Testis (tissue), 2 donors: ENCODE measurements at regions not wholly inside any gene's neighbourhood (a gene's known extent, or its start where the extent isn't known, plus 50 kb on each side); places are given as distances from the start of the nearest gene placed in this dataset.

Source experiments
- DNase-seq: peaks from one replicate; pipeline ENCODE4 v3.0.0-alpha.2; 2019
- H3K27ac ChIP-seq, 2 donors: fragments of 200-600 bp; sonication (generic); one replicate each; pipeline ENCODE4 v1.5.1; 2019
- H3K27me3 ChIP-seq: fragments of 200-600 bp; sonication (generic); one replicate; pipeline ENCODE4 v1.5.1; 2019
- H3K36me3 ChIP-seq: fragments of 200-600 bp; sonication (generic); one replicate; pipeline ENCODE4 v1.5.1; 2017; ENCODE audit warnings: low read depth; ENCODE audit errors: missing control alignments
- H3K4me1 ChIP-seq: fragments of 200-600 bp; sonication (generic); one replicate; pipeline ENCODE4 v1.5.1; 2019
- H3K4me3 ChIP-seq, 2 donors: fragments of 200-600 bp; sonication (generic); one replicate each; pipeline ENCODE4 v1.5.1; 2017 to 2019
- H3K9me3 ChIP-seq: fragments of 200-600 bp; sonication (generic); one replicate; pipeline ENCODE4 v1.5.1; 2017
- POLR2A ChIP-seq: fragments of 450-650 bp; IDR thresholded peaks from one replicate; pipeline ENCODE4 v1.6.1; 2017; ENCODE audit warnings: antibody characterized with exemption, mild to moderate bottlenecking, moderate library complexity
- WGBS, 2 donors: methylation state at CpG; one replicate each; pipeline ENCODE4 v1.1.5; 2018; 5-methylcytosine and 5-hydroxymethylcytosine counted together
- intact Hi-C: fragments of 100-400 bp; cut with DNase I; formaldehyde crosslinking; loops from one replicate; pipeline ENCODE4 v1.15.1; 2023; ENCODE audit warnings: low total_unique reads
- TF ChIP-seq, protein P1 (sequence below), 3 experiments: fragments of 450-650 bp in 2 of 3; fragments of 200-600 bp in 1 of 3; sonication (generic) in 1 of 3; IDR thresholded peaks; one replicate each; pipeline ENCODE4 v1.5.1; 2016 to 2019; ENCODE audit warnings: antibody characterized with exemption in 3 of 3, mild to moderate bottlenecking in 2 of 3, moderate library complexity in 1 of 3

GRCh38 chrY:8352201-8352600 is 985.1 kb upstream of the TSPY4 start:
- no peaks in the 10 kb centered on the region for H3K36me3 ChIP-seq
- no peak for DNase-seq
- H3K4me1 ChIP-seq = no peaks in the 10 kb centered on the region
- H3K4me3 ChIP-seq = no peak overlapping the region
- no peaks in the 10 kb centered on the region for H3K27me3 ChIP-seq
- no peak overlapping the region for H3K27ac ChIP-seq
- intact Hi-C loops = no loop called here
- TF ChIP-seq, protein P1, sequence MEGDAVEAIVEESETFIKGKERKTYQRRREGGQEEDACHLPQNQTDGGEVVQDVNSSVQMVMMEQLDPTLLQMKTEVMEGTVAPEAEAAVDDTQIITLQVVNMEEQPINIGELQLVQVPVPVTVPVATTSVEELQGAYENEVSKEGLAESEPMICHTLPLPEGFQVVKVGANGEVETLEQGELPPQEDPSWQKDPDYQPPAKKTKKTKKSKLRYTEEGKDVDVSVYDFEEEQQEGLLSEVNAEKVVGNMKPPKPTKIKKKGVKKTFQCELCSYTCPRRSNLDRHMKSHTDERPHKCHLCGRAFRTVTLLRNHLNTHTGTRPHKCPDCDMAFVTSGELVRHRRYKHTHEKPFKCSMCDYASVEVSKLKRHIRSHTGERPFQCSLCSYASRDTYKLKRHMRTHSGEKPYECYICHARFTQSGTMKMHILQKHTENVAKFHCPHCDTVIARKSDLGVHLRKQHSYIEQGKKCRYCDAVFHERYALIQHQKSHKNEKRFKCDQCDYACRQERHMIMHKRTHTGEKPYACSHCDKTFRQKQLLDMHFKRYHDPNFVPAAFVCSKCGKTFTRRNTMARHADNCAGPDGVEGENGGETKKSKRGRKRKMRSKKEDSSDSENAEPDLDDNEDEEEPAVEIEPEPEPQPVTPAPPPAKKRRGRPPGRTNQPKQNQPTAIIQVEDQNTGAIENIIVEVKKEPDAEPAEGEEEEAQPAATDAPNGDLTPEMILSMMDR (IDR thresholded peaks at IDR 0.05) = no peak
- no peak for TF ChIP-seq POLR2A
- no peaks in the 10 kb centered on the region for H3K9me3 ChIP-seq
- 79 to 93% methylated on average over 2 of the region's 2 CpGs for WGBS, 2 donors

DNA sequence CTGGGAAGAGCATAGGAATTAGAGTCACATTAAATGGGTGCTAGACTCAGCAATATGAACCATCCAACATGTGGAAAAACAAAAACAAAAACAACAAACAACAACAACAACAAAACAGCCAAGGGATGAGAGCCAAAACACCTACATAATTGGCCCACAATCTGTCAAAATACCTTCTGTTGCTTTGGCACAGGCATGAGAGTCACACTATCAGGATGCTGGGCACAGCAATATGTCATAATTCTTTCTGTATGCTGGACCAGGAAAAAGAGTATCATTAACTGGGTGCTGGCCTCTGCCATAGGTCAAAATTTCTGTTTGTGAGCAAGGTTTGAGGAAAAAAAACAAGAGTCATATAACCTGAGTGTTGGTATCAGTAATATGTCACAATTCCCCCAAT is 979.1 kb upstream of the TSPY4 start:
- no peaks in the 10 kb centered on the region for H3K27me3 ChIP-seq
- intact Hi-C loops = no loop called here
- no peaks in the 10 kb centered on the region for H3K4me1 ChIP-seq
- no peak for DNase-seq
- no peaks in the 10 kb centered on the region for H3K9me3 ChIP-seq
- H3K4me3 ChIP-seq = no peak overlapping the region
- no peak overlapping the region for H3K27ac ChIP-seq
- H3K36me3 ChIP-seq = no peaks in the 10 kb centered on the region
- TF ChIP-seq, protein P1 (IDR thresholded peaks at IDR 0.05) = no peak
- TF ChIP-seq POLR2A = no peak

GRCh38 chrY:8361715-8362114 is 975.5 kb upstream of the TSPY4 start:
- Histone ChIP-seq H3K27me3 (no peaks in the 10 kb centered on the region), H3K4me3 (no peak overlapping the region), H3K9me3 (no peaks in the 10 kb centered on the region), H3K27ac (no peak overlapping the region), H3K36me3 (no peaks in the 10 kb centered on the region), H3K4me1 (no peaks in the 10 kb centered on the region)
- DNase-seq = no peak
- intact Hi-C loops = no loop called here
- TF ChIP-seq, protein P1 (IDR thresholded peaks at IDR 0.05) = no peak
- no peak for TF ChIP-seq POLR2A
- WGBS, 2 donors = 67 to 75% methylated on average over 3 of the region's 3 CpGs

DNA sequence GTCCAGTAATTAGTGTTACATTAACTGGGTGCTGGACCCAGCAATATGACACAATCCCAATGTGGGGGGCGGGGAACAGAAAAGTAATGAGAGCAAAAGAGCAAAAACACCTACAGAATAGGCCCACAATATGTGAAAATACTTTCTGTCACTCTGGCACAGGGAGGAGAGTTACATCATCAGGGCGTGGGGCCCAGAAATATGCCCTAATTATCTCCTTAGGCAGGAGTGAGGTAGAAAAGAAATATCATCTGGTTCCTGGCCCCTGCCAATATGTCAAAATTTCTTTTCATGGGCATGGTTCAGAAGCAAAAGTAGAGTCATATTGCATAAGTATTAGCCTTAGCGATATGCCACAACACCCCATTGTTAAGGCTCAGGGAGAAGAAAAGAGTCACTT is 959.8 kb upstream of the TSPY4 start:
- Histone ChIP-seq H3K36me3 (no peaks in the 10 kb centered on the region), H3K27ac (no peak overlapping the region), H3K27me3 (no peaks in the 10 kb centered on the region), H3K4me1 (no peaks in the 10 kb centered on the region), H3K9me3 (no peaks in the 10 kb centered on the region), H3K4me3 (no peak overlapping the region)
- TF ChIP-seq, protein P1 (IDR thresholded peaks at IDR 0.05) = no peak
- TF ChIP-seq POLR2A = no peak
- 63 to 64% methylated on average over 3 of the region's 3 CpGs for WGBS, 2 donors
- intact Hi-C loops = no loop called here
- DNase-seq = no peak

- DNase-seq = no peak
- no peaks in the 10 kb centered on the region for H3K27me3 ChIP-seq
- 86 to 88% methylated on average over 3 of the region's 3 CpGs for WGBS, 2 donors
- no peak overlapping the region for H3K27ac ChIP-seq
- H3K36me3 ChIP-seq = no peaks in the 10 kb centered on the region
- TF ChIP-seq, protein P1 (IDR thresholded peaks at IDR 0.05) = no peak
- no peak for TF ChIP-seq POLR2A
- intact Hi-C loops = no loop called here
- no peaks in the 10 kb centered on the region for H3K9me3 ChIP-seq
- no peak overlapping the region for H3K4me3 ChIP-seq
- no peaks in the 10 kb centered on the region for H3K4me1 ChIP-seq
These were observed 957.5 kb upstream of the TSPY4 start for GRCh38 chrY:8379800-8380199.
